K562 (cell line): ENCODE measurements at regions not wholly inside any gene's neighbourhood (a gene's known extent, or its start where the extent isn't known, plus 50 kb on each side); places are given as distances from the start of the nearest gene placed in this dataset.

Experiments used
- ATAC-seq: fragments of 200-7000 bp; cut with Tn5 transposase; 3 replicates; pipeline ENCODE4 v1.9.1; 2020; ENCODE audit warnings: moderate library complexity
- BruUV-seq: library from RNA; stranded (reverse); fragments of 400-500 nt; replicated peaks from 2 replicates; lab custom pipeline; 2021; lab: Mats Ljungman, UMichigan
- CTCF ChIA-PET: fragments of 300-600 bp; formaldehyde crosslinking; extraction: SDS; loops from one replicate; lab custom pipeline; 2021; ENCODE audit warnings: low intra/inter-chr PET ratio; lab: Yijun Ruan, JAX
- POLR2A ChIA-PET: fragments of 300-600, 350-650 bp; sonication (Branson Sonifier 250); formaldehyde crosslinking; extraction: SDS; loops from one replicate; lab custom pipeline; 2021; ENCODE audit warnings: antibody characterized with exemption, inconsistent platforms; lab: Yijun Ruan, JAX
- DNase-seq, 4 experiments: peaks; one replicate each; pipeline versions ENCODE4 v3.0.0 to v3.0.0-alpha.2; 2011 to 2018; ENCODE audit warnings: low spot score in 3 of 4, mixed read lengths in 3 of 4; ENCODE audit errors: extremely low read depth in 1 of 4
- FAIRE-seq: peaks from 2 replicates; lab custom pipeline; 2011; peaks lifted over from hg19 to GRCh38; lab: Jason Lieb, UNC
- H2AFZ ChIP-seq: 2 replicates; pipeline ENCODE4 v1.6.0; 2011; ENCODE audit warnings: low read depth, low read length, control low read depth, inconsistent platforms
- H3K27ac ChIP-seq: fragments of 200-600 bp; 3 replicates; pipeline ENCODE4 v1.8.0; 2011; ENCODE audit warnings: low read depth, mild to moderate bottlenecking, control low read depth, inconsistent platforms, low read length, moderate library complexity, mixed read lengths; ENCODE audit errors: extremely low read depth
- H3K27me3 ChIP-seq, 2 experiments: fragments of 300-600 bp in 1 of 2; 2 replicates in 1 of 2; 3 replicates in 1 of 2; pipeline versions ENCODE4 v1.6.0 to v1.8.0; 2011; ENCODE audit warnings: inconsistent platforms in 2 of 2, low read length in 2 of 2, mild to moderate bottlenecking in 1 of 2, mixed read lengths in 1 of 2, moderate library complexity in 1 of 2; ENCODE audit not compliant: control insufficient read depth in 2 of 2, insufficient read depth in 2 of 2
- H3K36me3 ChIP-seq: fragments of 300-600 bp; 3 replicates; pipeline ENCODE4 v1.8.0; 2011; ENCODE audit warnings: mild to moderate bottlenecking, low read length, inconsistent platforms; ENCODE audit not compliant: control insufficient read depth, insufficient read depth
- H3K4me1 ChIP-seq, 2 experiments: fragments of 200-600 bp in 1 of 2; replicated peaks in 1 of 2; 2 replicates in 1 of 2; 3 replicates in 1 of 2; pipeline versions ENCODE4 v1.5.1 to v1.8.0; 2011; ENCODE audit warnings: inconsistent platforms in 2 of 2, low read length in 2 of 2, mild to moderate bottlenecking in 1 of 2, mixed read lengths in 1 of 2, moderate library complexity in 1 of 2; ENCODE audit not compliant: control insufficient read depth in 2 of 2, insufficient read depth in 2 of 2
- H3K4me2 ChIP-seq: 2 replicates; pipeline ENCODE4 v1.6.1; 2011; ENCODE audit warnings: low read length, control low read depth, inconsistent platforms, mixed read lengths; ENCODE audit not compliant: insufficient read depth
- H3K4me3 ChIP-seq: fragments of 200-600 bp; sonication (generic), shearing (Covaris generic); 2 replicates; pipeline ENCODE4 v1.5.1; 2016; ENCODE audit warnings: control low read depth, inconsistent platforms
- H3K79me2 ChIP-seq: fragments of 200-600 bp; 3 replicates; pipeline ENCODE4 v1.8.0; 2011; ENCODE audit warnings: low read length, inconsistent platforms; ENCODE audit not compliant: control insufficient read depth, insufficient read depth
- H3K9ac ChIP-seq, 2 experiments: 2 replicates each; pipeline versions ENCODE4 v1.6.0 to v1.6.1; 2011; ENCODE audit warnings: low read depth in 2 of 2, low read length in 2 of 2, control low read depth in 1 of 2, inconsistent platforms in 1 of 2, mild to moderate bottlenecking in 1 of 2, mixed read lengths in 1 of 2; ENCODE audit not compliant: insufficient read depth in 1 of 2
- H3K9me1 ChIP-seq: one replicate; pipeline ENCODE4 v1.6.0; 2011; ENCODE audit warnings: inconsistent platforms, mild to moderate bottlenecking, low read length, moderate library complexity; ENCODE audit not compliant: control insufficient read depth, insufficient read depth
- H3K9me3 ChIP-seq: replicated peaks from 2 replicates; pipeline ENCODE4 v1.5.1; 2011; ENCODE audit warnings: low read depth, low read length, inconsistent platforms; ENCODE audit not compliant: control insufficient read depth, insufficient read depth
- H4K20me1 ChIP-seq: replicated peaks from 2 replicates; pipeline ENCODE4 v1.6.1; 2011; ENCODE audit warnings: low read length, inconsistent platforms, mixed read lengths; ENCODE audit not compliant: control insufficient read depth, insufficient read depth
- FOXP4 ChIP-seq: sonication (generic); formaldehyde crosslinking; IDR thresholded peaks from 2 replicates; pipeline ENCODE4 v1.8.0; 2022; ENCODE audit warnings: mild to moderate bottlenecking, missing genetic modification reagents, borderline replicate concordance
- GTF2E2 ChIP-seq: fragments of 200-800 bp; sonication (Bioruptor generic); IDR thresholded peaks from 2 replicates; pipeline ENCODE4 v1.6.1; 2016; ENCODE audit warnings: missing genetic modification characterization, missing compliant biosample characterization
- KLF16 ChIP-seq: IDR thresholded peaks from 2 replicates; pipeline ENCODE4 v1.6.1; 2016; ENCODE audit warnings: antibody characterized with exemption
- NR2F6 ChIP-seq: fragments of 450-650 bp; formaldehyde crosslinking; IDR thresholded peaks from 2 replicates; pipeline ENCODE4 v1.4.0; 2020; ENCODE audit warnings: mild to moderate bottlenecking
- ZFP36 ChIP-seq: fragments of 150-350 bp; IDR thresholded peaks from 2 replicates; pipeline ENCODE4 v1.6.1; 2018; ENCODE audit warnings: low read length, low read depth; ENCODE audit not compliant: partially characterized antibody
- ZNF518B ChIP-seq: fragments of 250-450 bp; sonication (Bioruptor Pico); IDR thresholded peaks from 2 replicates; pipeline ENCODE4 v1.5.0; 2021; ENCODE audit warnings: mild to moderate bottlenecking, moderate library complexity
- ZNF695 ChIP-seq: fragments of 450-650 bp; formaldehyde crosslinking; IDR thresholded peaks from 2 replicates; pipeline ENCODE4 v1.4.0; 2020; ENCODE audit warnings: mild to moderate bottlenecking, moderate library complexity
- whole genome bisulfite sequencing: fragments of 100-300 bp; shearing (Covaris generic); methylation state at CpG from one replicate; pipeline ENCODE4 v1.1.6; 2016; ENCODE audit warnings: low coverage, mixed read lengths; ENCODE audit not compliant: insufficient coverage; ENCODE audit errors: missing lambda C conversion rate; 5-methylcytosine and 5-hydroxymethylcytosine counted together
- in situ Hi-C: fragments of 300-500 bp; cut with MboI; formaldehyde crosslinking; loops from 4 replicates; pipeline ENCODE4 v1.15.0; 2018; ENCODE audit warnings: inconsistent platforms, mixed read lengths
- intact Hi-C: fragments of 100-400 bp; cut with micrococcal nuclease; formaldehyde crosslinking; loops from 2 replicates; pipeline ENCODE4 v1.14.2; 2022

DNA sequence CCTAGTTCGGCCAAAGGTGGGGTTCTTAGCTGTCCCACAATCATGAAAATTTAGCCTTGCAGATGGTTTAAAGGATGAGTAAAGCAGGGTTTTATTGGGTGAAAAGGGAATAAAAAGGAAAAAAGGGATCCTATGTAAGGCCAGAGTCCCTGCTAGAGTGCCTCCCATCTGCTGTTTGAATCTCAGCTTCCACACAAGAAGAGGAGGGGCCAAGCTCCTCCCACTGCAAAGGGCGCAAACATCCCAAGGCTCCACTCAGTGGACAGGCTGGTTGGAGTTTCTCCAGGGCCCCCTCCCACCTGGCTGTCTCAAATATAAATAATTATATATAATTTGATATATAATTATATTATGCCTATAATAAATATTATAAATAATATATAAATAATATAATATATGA lies 1272.1 kb upstream of the PCDH20 start:
- Histone ChIP-seq H3K4me1 (no peaks in the 10 kb centered on the region), H3K4me3 (no peak overlapping the region), H3K79me2 (no peaks in the 10 kb centered on the region), H3K4me2 (no peak overlapping the region), H3K9ac (no peak overlapping the region), H4K20me1 (no peaks in the 10 kb centered on the region), H3K9me1 (no peaks in the 10 kb centered on the region), H3K27ac (no peak overlapping the region), H3K9me3 (no peaks in the 10 kb centered on the region), H2AFZ (no peak overlapping the region), H3K27me3 (no peaks in the 10 kb centered on the region), H3K36me3 (no peaks in the 10 kb centered on the region)
- intact Hi-C loops = no loop called here
- ATAC-seq (no peak), DNase-seq (no peak), FAIRE-seq (no peak)
- in situ Hi-C loops = no loop called here
- TF ChIP-seq ZFP36 = no peak
- TF ChIP-seq FOXP4 (CRISPR knock-in tag) = no peak
- TF ChIP-seq GTF2E2 (tag) = no peak
- no peak for TF ChIP-seq NR2F6 (CRISPR knock-in tag)
- ChIA-PET CTCF (no interaction called here), POLR2A (no interaction called here)
- 14% methylated on average over 2 of the region's 2 CpGs for WGBS
- no TSS peak for BruUV-seq

DNA sequence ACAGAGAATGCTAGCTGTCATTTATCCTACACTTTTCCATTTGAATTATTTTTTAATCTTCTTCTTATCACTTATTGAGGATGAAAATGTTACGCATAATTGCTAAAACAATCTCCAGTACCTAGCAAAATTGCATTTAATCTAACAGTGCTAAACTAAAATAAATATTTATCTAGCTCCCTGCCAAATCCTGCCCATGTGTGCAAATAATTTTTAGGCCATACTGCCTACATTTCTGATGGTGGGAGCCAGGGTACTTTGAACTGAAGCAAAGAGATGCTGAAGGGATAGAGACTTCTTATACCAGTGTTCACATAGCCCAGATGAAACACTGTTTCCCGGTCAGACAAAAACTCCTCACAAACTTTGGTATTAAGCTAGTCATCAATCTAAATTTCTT lies 1268.7 kb upstream of the PCDH20 start:
- Histone ChIP-seq H3K27me3 (no peaks in the 10 kb centered on the region), H3K4me2 (no peak overlapping the region), H3K9me3 (no peaks in the 10 kb centered on the region), H3K9ac (no peak overlapping the region), H3K9me1 (no peaks in the 10 kb centered on the region), H2AFZ (no peak overlapping the region), H3K79me2 (no peaks in the 10 kb centered on the region), H4K20me1 (no peaks in the 10 kb centered on the region), H3K36me3 (no peaks in the 10 kb centered on the region), H3K4me1 (no peaks in the 10 kb centered on the region), H3K27ac (no peak overlapping the region), H3K4me3 (no peak overlapping the region)
- 0% methylated on average over 2 of the region's 2 CpGs for WGBS
- CTCF ChIA-PET = no interaction called here
- POLR2A ChIA-PET = no interaction called here
- BruUV-seq = no TSS peak
- in situ Hi-C loops (no loop called here), intact Hi-C loops (no loop called here)
- FAIRE-seq = no peak
- no peak for ATAC-seq
- DNase-seq = no peak
- TF ChIP-seq KLF16 (no peak), ZNF695 (CRISPR knock-in tag) (no peak), ZNF518B (CRISPR knock-in tag) (no peak)
